Natural killer cell (primary cell): ENCODE measurements at regions not wholly inside any gene's neighbourhood (a gene's known extent, or its start where the extent isn't known, plus 50 kb on each side); places are given as distances from the start of the nearest gene placed in this dataset.
"Not testable (repeated sequence)": the region's sequence is repeated elsewhere in the genome, so short reads cannot be mapped to it uniquely, and the experiment has no call there.

Source experiments
- ATAC-seq, 3 donors: fragments of 150-1000 bp in 2 of 3; fragments of 200-7000 bp in 1 of 3; cut with Tn5 transposase; 1 replicate in 1 of 3; 2 replicates in 2 of 3; pipeline ENCODE4 v1.10.0; 2021; ENCODE audit warnings: mild to moderate bottlenecking in 2 of 3, moderate library complexity in 2 of 3
- DNase-seq, 2 donors: peaks; one replicate each; pipeline versions ENCODE4 v3.0.0 to v3.0.0-alpha.2; 2013 to 2021; ENCODE audit warnings: mixed read lengths in 1 of 2
- H3K27ac ChIP-seq: one replicate; pipeline ENCODE4 v1.5.1; 2013; ENCODE audit warnings: mild to moderate bottlenecking, low read length
- H3K27me3 ChIP-seq: one replicate; pipeline ENCODE4 v1.6.1; 2013; ENCODE audit warnings: low read length; ENCODE audit not compliant: control insufficient read depth, insufficient read depth
- H3K36me3 ChIP-seq: one replicate; pipeline ENCODE4 v1.6.1; 2013; ENCODE audit warnings: low read length; ENCODE audit not compliant: control insufficient read depth, insufficient read depth
- H3K4me1 ChIP-seq: one replicate; pipeline ENCODE4 v1.6.1; 2013; ENCODE audit warnings: low read length; ENCODE audit not compliant: control insufficient read depth, insufficient read depth
- H3K4me3 ChIP-seq: one replicate; pipeline ENCODE4 v1.5.1; 2013; ENCODE audit warnings: low read length
- H3K9me3 ChIP-seq: one replicate; pipeline ENCODE4 v1.6.1; 2013; ENCODE audit warnings: low read length; ENCODE audit not compliant: control insufficient read depth, insufficient read depth
- H3K27ac Mint-ChIP-seq, 2 donors: one replicate each; pipeline ENCODE4 v1.8.0; 2022; ENCODE audit warnings: mild to moderate bottlenecking in 2 of 2, mixed read lengths in 2 of 2, moderate library complexity in 1 of 2
- H3K27me3 Mint-ChIP-seq, 2 donors: one replicate each; pipeline ENCODE4 v1.8.0; 2022; ENCODE audit warnings: low read depth in 2 of 2, mixed read lengths in 2 of 2
- H3K36me3 Mint-ChIP-seq: one replicate; pipeline ENCODE4 v1.8.0; 2022; ENCODE audit warnings: mixed read lengths
- H3K4me1 Mint-ChIP-seq, 2 donors: one replicate each; pipeline ENCODE4 v1.8.0; 2022; ENCODE audit warnings: mixed read lengths in 2 of 2
- H3K4me3 Mint-ChIP-seq: one replicate; pipeline ENCODE4 v1.8.0; 2022; ENCODE audit warnings: mild to moderate bottlenecking, moderate library complexity, mixed read lengths
- H3K9me3 Mint-ChIP-seq, 2 donors: one replicate each; pipeline ENCODE4 v1.8.0; 2022; ENCODE audit warnings: mixed read lengths in 2 of 2
- WGBS: methylation state at CpG from one replicate; pipeline ENCODE4 v1.1.7; 2013; ENCODE audit warnings: missing lambda C conversion rate; ENCODE audit not compliant: insufficient coverage; 5-methylcytosine and 5-hydroxymethylcytosine counted together
- intact Hi-C: fragments of 100-400 bp; cut with micrococcal nuclease; formaldehyde crosslinking; loops from one replicate; pipeline ENCODE4 v1.14.2; 2022

GRCh38 chr4:8976466-8977128 is 105.0 kb upstream of the HMX1 start:
- H3K27me3 Mint-ChIP-seq, H3K4me3 Mint-ChIP-seq, H3K36me3 Mint-ChIP-seq, H3K9me3 Mint-ChIP-seq, H3K9me3 ChIP-seq, H3K4me1 Mint-ChIP-seq, H3K4me3 ChIP-seq, H3K27ac ChIP-seq, intact Hi-C loops, H3K27ac Mint-ChIP-seq, H3K27me3 ChIP-seq, H3K4me1 ChIP-seq, H3K36me3 ChIP-seq, DNase-seq, ATAC-seq: not testable (repeated sequence)
- 82% methylated on average over 24 of the region's 24 CpGs for WGBS

DNA sequence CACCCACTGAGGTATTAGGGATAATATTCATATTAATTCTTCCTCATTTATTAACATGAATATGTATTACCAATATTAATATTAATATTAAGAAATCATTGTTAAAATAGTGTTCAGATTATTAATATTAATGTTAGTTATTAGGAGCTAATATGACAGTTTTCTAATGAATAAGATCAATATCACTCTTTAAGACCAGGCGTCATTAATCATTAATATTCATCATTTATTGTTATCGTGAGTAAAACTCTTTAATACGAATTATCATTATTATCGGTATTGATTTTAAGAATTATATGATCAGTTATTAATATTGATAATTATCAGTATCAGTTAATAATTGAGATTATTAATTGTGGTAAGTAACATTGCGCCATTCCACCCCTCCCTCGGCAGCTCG is 101.0 kb upstream of the HMX1 start:
- H3K4me3 Mint-ChIP-seq, H3K36me3 ChIP-seq, H3K27me3 ChIP-seq, ATAC-seq, H3K4me1 ChIP-seq, H3K4me3 ChIP-seq, DNase-seq, intact Hi-C loops, H3K4me1 Mint-ChIP-seq, H3K9me3 ChIP-seq, H3K36me3 Mint-ChIP-seq, H3K27ac ChIP-seq, H3K9me3 Mint-ChIP-seq, H3K27ac Mint-ChIP-seq, H3K27me3 Mint-ChIP-seq: not testable (repeated sequence)
- 80% methylated on average over 1 of the region's 7 CpGs for WGBS

- H3K27me3 ChIP-seq, H3K4me1 ChIP-seq, H3K36me3 ChIP-seq, H3K27ac ChIP-seq, H3K9me3 Mint-ChIP-seq, H3K4me3 ChIP-seq, H3K27ac Mint-ChIP-seq, H3K4me1 Mint-ChIP-seq, intact Hi-C loops, H3K36me3 Mint-ChIP-seq, DNase-seq, H3K4me3 Mint-ChIP-seq, H3K9me3 ChIP-seq, ATAC-seq: not testable (repeated sequence)
- H3K27me3 Mint-ChIP-seq: peaks cover 0 to 12% of the 10 kb centered on the region in 2 donors
- 86% methylated on average over 15 of the region's 15 CpGs for WGBS
These were observed 94.3 kb upstream of the HMX1 start for GRCh38 chr4:8965896-8966295.

DNA sequence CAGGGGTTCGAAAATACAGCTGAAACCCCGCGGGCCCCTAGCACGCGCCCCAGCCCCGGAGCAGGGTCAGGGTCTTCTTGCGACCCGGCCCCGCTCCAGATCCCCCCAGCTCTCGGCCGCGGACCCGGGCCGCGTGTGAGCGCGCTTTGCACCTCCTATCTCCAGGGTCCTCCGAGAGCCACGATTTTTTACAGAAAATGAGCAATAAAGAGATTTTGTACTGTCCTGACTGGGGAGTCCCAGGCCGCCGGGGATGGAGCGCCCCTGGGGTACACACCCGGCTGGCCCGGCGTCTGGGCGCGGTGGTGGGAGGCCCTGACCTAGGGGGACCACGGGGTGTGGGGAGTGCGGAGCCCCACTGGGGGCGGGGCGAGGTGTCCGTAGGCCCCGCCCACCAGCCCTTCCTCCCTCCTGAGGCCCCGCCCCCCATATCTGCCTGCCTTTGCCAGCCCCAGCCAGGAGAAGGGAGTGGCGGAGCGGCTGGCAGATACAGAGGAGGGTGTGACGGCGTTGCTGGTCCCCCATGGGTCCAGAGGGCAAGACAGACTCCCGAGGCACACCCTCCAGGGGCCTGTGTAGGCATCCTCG is 92.7 kb upstream of the HMX1 start:
- H3K36me3 Mint-ChIP-seq, DNase-seq, H3K4me3 ChIP-seq, H3K4me1 ChIP-seq, H3K27ac Mint-ChIP-seq, H3K4me3 Mint-ChIP-seq, H3K36me3 ChIP-seq, H3K27ac ChIP-seq, intact Hi-C loops, ATAC-seq, H3K9me3 Mint-ChIP-seq, H3K27me3 ChIP-seq, H3K4me1 Mint-ChIP-seq, H3K9me3 ChIP-seq: not testable (repeated sequence)
- 15% methylated on average over 38 of the region's 40 CpGs for WGBS
- peaks cover 0 to 12% of the 10 kb centered on the region in 2 donors for H3K27me3 Mint-ChIP-seq

- H3K27ac Mint-ChIP-seq, H3K27me3 ChIP-seq, ATAC-seq, intact Hi-C loops, H3K4me3 ChIP-seq, H3K9me3 ChIP-seq, H3K9me3 Mint-ChIP-seq, H3K4me1 Mint-ChIP-seq, H3K27ac ChIP-seq, DNase-seq, H3K36me3 Mint-ChIP-seq, H3K4me1 ChIP-seq, H3K4me3 Mint-ChIP-seq, H3K36me3 ChIP-seq: not testable (repeated sequence)
- H3K27me3 Mint-ChIP-seq: peaks cover 0 to 12% of the 10 kb centered on the region in 2 donors
- 4% methylated on average over 41 of the region's 41 CpGs for WGBS
These were observed 91.9 kb upstream of the HMX1 start for GRCh38 chr4:8963533-8963932.

- H3K36me3 ChIP-seq, H3K27ac Mint-ChIP-seq, intact Hi-C loops, H3K27ac ChIP-seq, H3K4me3 Mint-ChIP-seq, H3K9me3 ChIP-seq, H3K4me1 Mint-ChIP-seq, H3K4me1 ChIP-seq, H3K4me3 ChIP-seq, H3K9me3 Mint-ChIP-seq, ATAC-seq, H3K36me3 Mint-ChIP-seq, H3K27me3 ChIP-seq: not testable (repeated sequence)
- DNase-seq: peak in 1 of 2 donors; percentile 43
- H3K27me3 Mint-ChIP-seq: peaks cover 0 to 12% of the 10 kb centered on the region in 2 donors
- 9% methylated on average over 11 of the region's 11 CpGs for WGBS
These were observed 89.7 kb upstream of the HMX1 start for GRCh38 chr4:8961343-8961742.

GRCh38 chr4:8959471-8959870 is 87.8 kb upstream of the HMX1 start:
- H3K36me3 ChIP-seq, H3K4me1 ChIP-seq, H3K4me3 ChIP-seq, H3K36me3 Mint-ChIP-seq, H3K27ac ChIP-seq, H3K27me3 Mint-ChIP-seq, H3K9me3 ChIP-seq, intact Hi-C loops, H3K4me1 Mint-ChIP-seq, H3K9me3 Mint-ChIP-seq, H3K27me3 ChIP-seq, H3K4me3 Mint-ChIP-seq, H3K27ac Mint-ChIP-seq, DNase-seq, ATAC-seq: not testable (repeated sequence)
- WGBS: 65% methylated on average over 14 of the region's 18 CpGs

- H3K36me3 ChIP-seq, H3K36me3 Mint-ChIP-seq, H3K9me3 ChIP-seq, H3K27me3 Mint-ChIP-seq, intact Hi-C loops, ATAC-seq, H3K4me3 Mint-ChIP-seq, H3K27me3 ChIP-seq, H3K4me3 ChIP-seq, H3K27ac ChIP-seq, H3K9me3 Mint-ChIP-seq, DNase-seq, H3K4me1 Mint-ChIP-seq, H3K27ac Mint-ChIP-seq, H3K4me1 ChIP-seq: not testable (repeated sequence)
- WGBS: 90% methylated on average over 16 of the region's 16 CpGs
These were observed 82.4 kb upstream of the HMX1 start for GRCh38 chr4:8954001-8954400.
